WTC11 (cell line): ENCODE measurements at regions not wholly inside any gene's neighbourhood (a gene's known extent, or its start where the extent isn't known, plus 50 kb on each side); places are given as distances from the start of the nearest gene placed in this dataset.

Experiments used
- ATAC-seq: fragments of 200-7000 bp; cut with Tn5 transposase; 2 replicates; pipeline ENCODE4 v1.10.0; 2021; ENCODE audit warnings: mild to moderate bottlenecking, moderate library complexity
- CTCF ChIA-PET: fragments of 300-600 bp; sonication (Branson Sonifier 250); formaldehyde crosslinking; loops from one replicate; lab custom pipeline; 2021; ENCODE audit warnings: antibody characterized with exemption; lab: Charles Lee
- POLR2A ChIA-PET: fragments of 350-600 bp; sonication (Branson Sonifier 250); formaldehyde crosslinking; loops from one replicate; lab custom pipeline; 2021; ENCODE audit warnings: antibody characterized with exemption; lab: Charles Lee
- DNase-seq: peaks from one replicate; pipeline ENCODE4 v3.0.0; 2021; ENCODE audit warnings: low spot score
- H3K27ac Mint-ChIP-seq: 2 replicates; pipeline ENCODE4 v1.8.0; 2021; ENCODE audit warnings: mixed read lengths
- H3K27me3 Mint-ChIP-seq: 2 replicates; pipeline ENCODE4 v1.8.0; 2021; ENCODE audit warnings: low read depth, mild to moderate bottlenecking, moderate library complexity, mixed read lengths
- H3K36me3 Mint-ChIP-seq: 2 replicates; pipeline ENCODE4 v1.8.0; 2021; ENCODE audit warnings: mixed read lengths
- H3K4me1 Mint-ChIP-seq: 2 replicates; pipeline ENCODE4 v1.8.0; 2022; ENCODE audit warnings: mixed read lengths
- H3K4me3 Mint-ChIP-seq: 2 replicates; pipeline ENCODE4 v1.8.0; 2021; ENCODE audit warnings: mild to moderate bottlenecking, moderate library complexity, mixed read lengths
- H3K9me3 Mint-ChIP-seq: 2 replicates; pipeline ENCODE4 v1.8.0; 2021; ENCODE audit warnings: mixed read lengths
- ETV6 ChIP-seq: sonication (generic); formaldehyde crosslinking; IDR thresholded peaks from 2 replicates; pipeline ENCODE4 v1.8.1; 2022; ENCODE audit warnings: mild to moderate bottlenecking, missing genetic modification reagents
- MXD4 ChIP-seq: fragments of 250-450 bp; sonication (Bioruptor Pico); IDR thresholded peaks from 2 replicates; pipeline ENCODE4 v1.8.0; 2021; ENCODE audit warnings: mild to moderate bottlenecking, moderate library complexity, borderline replicate concordance
- NFATC4 ChIP-seq: fragments of 250-450 bp; sonication (Bioruptor Pico); IDR thresholded peaks from 2 replicates; pipeline ENCODE4 v1.9.0; 2021; ENCODE audit warnings: mild to moderate bottlenecking
- NR3C1 ChIP-seq: sonication (generic); formaldehyde crosslinking; conservative IDR thresholded peaks from 2 replicates; pipeline ENCODE4 v1.8.1; 2023; ENCODE audit warnings: low read depth, mild to moderate bottlenecking, missing genetic modification reagents
- OVOL2 ChIP-seq: fragments of 250-450 bp; sonication (Bioruptor Pico); IDR thresholded peaks from 2 replicates; pipeline ENCODE4 v1.9.0; 2021; ENCODE audit warnings: mild to moderate bottlenecking, borderline replicate concordance
- RORB ChIP-seq: fragments of 250-450 bp; sonication (Bioruptor Pico); IDR thresholded peaks from 2 replicates; pipeline ENCODE4 v1.9.0; 2021; ENCODE audit warnings: mild to moderate bottlenecking
- SP1 ChIP-seq: sonication (generic); formaldehyde crosslinking; conservative IDR thresholded peaks from 2 replicates; pipeline ENCODE4 v1.8.1; 2022; ENCODE audit warnings: missing genetic modification reagents
- ZNF138 ChIP-seq: sonication (generic); formaldehyde crosslinking; conservative IDR thresholded peaks from 2 replicates; pipeline ENCODE4 v1.8.1; 2022; ENCODE audit warnings: mild to moderate bottlenecking, moderate library complexity, missing genetic modification reagents
- ZNF317 ChIP-seq: sonication (generic); formaldehyde crosslinking; IDR thresholded peaks from 2 replicates; pipeline ENCODE4 v1.8.1; 2023; ENCODE audit warnings: low read depth, mild to moderate bottlenecking, moderate library complexity, missing genetic modification reagents, borderline replicate concordance
- ZNF671 ChIP-seq: fragments of 250-450 bp; sonication (Bioruptor Pico); IDR thresholded peaks from 2 replicates; pipeline ENCODE4 v1.8.0; 2021; ENCODE audit warnings: mild to moderate bottlenecking
- TF ChIP-seq, protein P1 (sequence below): fragments of 250-450 bp; sonication (Bioruptor Pico); IDR thresholded peaks from 2 replicates; pipeline ENCODE4 v1.9.0; 2021; ENCODE audit warnings: mild to moderate bottlenecking
- TF ChIP-seq, protein P2 (sequence below): sonication (generic); formaldehyde crosslinking; IDR thresholded peaks from 2 replicates; pipeline ENCODE4 v1.8.1; 2023; ENCODE audit warnings: mild to moderate bottlenecking, missing genetic modification reagents
- TF ChIP-seq, protein P3 (sequence below): sonication (generic); formaldehyde crosslinking; IDR thresholded peaks from 2 replicates; pipeline ENCODE4 v1.8.0; 2022; ENCODE audit warnings: mild to moderate bottlenecking, missing genetic modification reagents
- TF ChIP-seq, protein P4 (sequence below): sonication (generic); formaldehyde crosslinking; IDR thresholded peaks from 2 replicates; pipeline ENCODE4 v1.8.1; 2022; ENCODE audit warnings: missing genetic modification reagents, borderline replicate concordance
- TF ChIP-seq, protein P5 (sequence below): sonication (generic); formaldehyde crosslinking; IDR thresholded peaks from 2 replicates; pipeline ENCODE4 v1.8.0; 2022; ENCODE audit warnings: mild to moderate bottlenecking, missing genetic modification reagents
- TF ChIP-seq, protein P6 (sequence below): fragments of 250-450 bp; sonication (Bioruptor Pico); IDR thresholded peaks from 2 replicates; pipeline ENCODE4 v1.8.0; 2021; ENCODE audit warnings: mild to moderate bottlenecking

DNA sequence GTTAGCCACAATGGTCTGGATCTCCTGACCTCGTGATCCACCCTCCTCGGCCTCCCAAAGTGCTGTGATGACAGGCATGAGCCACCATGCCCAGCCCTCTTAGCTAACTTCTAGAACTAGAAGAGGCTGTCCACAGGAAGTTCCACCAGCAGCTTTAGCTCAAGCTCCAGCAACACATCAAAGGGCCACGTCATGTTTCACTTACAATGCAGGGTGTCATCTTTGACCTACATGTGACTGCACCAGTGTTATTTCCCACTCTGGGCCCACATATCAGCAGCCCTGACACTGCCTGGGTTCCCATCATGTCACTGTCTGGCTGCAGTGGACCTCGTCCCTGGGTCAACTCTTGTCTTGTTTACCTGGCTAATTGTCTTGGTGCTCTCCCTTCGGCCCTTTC is 147.2 kb downstream of the GRIN2B start (continued):
- TF ChIP-seq, protein P1, sequence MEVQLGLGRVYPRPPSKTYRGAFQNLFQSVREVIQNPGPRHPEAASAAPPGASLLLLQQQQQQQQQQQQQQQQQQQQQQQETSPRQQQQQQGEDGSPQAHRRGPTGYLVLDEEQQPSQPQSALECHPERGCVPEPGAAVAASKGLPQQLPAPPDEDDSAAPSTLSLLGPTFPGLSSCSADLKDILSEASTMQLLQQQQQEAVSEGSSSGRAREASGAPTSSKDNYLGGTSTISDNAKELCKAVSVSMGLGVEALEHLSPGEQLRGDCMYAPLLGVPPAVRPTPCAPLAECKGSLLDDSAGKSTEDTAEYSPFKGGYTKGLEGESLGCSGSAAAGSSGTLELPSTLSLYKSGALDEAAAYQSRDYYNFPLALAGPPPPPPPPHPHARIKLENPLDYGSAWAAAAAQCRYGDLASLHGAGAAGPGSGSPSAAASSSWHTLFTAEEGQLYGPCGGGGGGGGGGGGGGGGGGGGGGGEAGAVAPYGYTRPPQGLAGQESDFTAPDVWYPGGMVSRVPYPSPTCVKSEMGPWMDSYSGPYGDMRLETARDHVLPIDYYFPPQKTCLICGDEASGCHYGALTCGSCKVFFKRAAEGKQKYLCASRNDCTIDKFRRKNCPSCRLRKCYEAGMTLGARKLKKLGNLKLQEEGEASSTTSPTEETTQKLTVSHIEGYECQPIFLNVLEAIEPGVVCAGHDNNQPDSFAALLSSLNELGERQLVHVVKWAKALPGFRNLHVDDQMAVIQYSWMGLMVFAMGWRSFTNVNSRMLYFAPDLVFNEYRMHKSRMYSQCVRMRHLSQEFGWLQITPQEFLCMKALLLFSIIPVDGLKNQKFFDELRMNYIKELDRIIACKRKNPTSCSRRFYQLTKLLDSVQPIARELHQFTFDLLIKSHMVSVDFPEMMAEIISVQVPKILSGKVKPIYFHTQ (CRISPR knock-in tag) = no peak
- no peak for TF ChIP-seq ZNF138 (CRISPR knock-in tag)

DNA sequence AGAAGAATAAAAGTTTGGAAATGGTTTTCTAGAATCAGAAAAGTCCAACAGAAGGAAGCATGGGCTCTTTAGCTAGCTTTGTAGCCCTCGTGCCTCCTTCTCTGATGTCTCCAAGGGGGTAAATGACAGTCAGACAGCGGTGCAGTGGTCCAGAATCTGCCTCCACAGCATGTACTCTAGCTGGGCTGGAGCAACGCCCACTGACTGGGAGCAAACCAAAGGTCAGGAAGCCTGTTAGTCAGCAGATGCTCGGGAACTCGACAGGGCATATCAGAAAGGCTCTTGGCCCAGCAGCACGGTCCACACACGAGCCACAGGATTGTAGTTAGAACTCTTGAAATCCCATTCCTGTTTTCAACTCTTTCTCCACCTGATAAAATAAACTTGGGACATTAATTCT is 164.3 kb downstream of the GRIN2B start:
- POLR2A ChIA-PET = no interaction called here
- TF ChIP-seq OVOL2 (CRISPR knock-in tag) = no peak
- no peak for TF ChIP-seq ETV6 (CRISPR knock-in tag)
- TF ChIP-seq, protein P2, sequence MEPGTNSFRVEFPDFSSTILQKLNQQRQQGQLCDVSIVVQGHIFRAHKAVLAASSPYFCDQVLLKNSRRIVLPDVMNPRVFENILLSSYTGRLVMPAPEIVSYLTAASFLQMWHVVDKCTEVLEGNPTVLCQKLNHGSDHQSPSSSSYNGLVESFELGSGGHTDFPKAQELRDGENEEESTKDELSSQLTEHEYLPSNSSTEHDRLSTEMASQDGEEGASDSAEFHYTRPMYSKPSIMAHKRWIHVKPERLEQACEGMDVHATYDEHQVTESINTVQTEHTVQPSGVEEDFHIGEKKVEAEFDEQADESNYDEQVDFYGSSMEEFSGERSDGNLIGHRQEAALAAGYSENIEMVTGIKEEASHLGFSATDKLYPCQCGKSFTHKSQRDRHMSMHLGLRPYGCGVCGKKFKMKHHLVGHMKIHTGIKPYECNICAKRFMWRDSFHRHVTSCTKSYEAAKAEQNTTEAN = no peak
- TF ChIP-seq MXD4 (CRISPR knock-in tag) = no peak
- TF ChIP-seq, protein P3, sequence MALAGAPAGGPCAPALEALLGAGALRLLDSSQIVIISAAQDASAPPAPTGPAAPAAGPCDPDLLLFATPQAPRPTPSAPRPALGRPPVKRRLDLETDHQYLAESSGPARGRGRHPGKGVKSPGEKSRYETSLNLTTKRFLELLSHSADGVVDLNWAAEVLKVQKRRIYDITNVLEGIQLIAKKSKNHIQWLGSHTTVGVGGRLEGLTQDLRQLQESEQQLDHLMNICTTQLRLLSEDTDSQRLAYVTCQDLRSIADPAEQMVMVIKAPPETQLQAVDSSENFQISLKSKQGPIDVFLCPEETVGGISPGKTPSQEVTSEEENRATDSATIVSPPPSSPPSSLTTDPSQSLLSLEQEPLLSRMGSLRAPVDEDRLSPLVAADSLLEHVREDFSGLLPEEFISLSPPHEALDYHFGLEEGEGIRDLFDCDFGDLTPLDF (CRISPR knock-in tag) = no peak
- TF ChIP-seq, protein P4, sequence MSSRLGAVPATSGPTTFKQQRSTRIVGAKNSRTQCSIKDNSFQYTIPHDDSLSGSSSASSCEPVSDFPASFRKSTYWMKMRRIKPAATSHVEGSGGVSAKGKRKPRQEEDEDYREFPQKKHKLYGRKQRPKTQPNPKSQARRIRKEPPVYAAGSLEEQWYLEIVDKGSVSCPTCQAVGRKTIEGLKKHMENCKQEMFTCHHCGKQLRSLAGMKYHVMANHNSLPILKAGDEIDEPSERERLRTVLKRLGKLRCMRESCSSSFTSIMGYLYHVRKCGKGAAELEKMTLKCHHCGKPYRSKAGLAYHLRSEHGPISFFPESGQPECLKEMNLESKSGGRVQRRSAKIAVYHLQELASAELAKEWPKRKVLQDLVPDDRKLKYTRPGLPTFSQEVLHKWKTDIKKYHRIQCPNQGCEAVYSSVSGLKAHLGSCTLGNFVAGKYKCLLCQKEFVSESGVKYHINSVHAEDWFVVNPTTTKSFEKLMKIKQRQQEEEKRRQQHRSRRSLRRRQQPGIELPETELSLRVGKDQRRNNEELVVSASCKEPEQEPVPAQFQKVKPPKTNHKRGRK (CRISPR knock-in tag) = no peak
- no peak for TF ChIP-seq ZNF317 (CRISPR knock-in tag)
- TF ChIP-seq ZNF138 (CRISPR knock-in tag) = no peak
- no peak for TF ChIP-seq NFATC4 (CRISPR knock-in tag)
- no peak for TF ChIP-seq SP1 (CRISPR knock-in tag)
- TF ChIP-seq NR3C1 = no peak
- TF ChIP-seq, protein P5, sequence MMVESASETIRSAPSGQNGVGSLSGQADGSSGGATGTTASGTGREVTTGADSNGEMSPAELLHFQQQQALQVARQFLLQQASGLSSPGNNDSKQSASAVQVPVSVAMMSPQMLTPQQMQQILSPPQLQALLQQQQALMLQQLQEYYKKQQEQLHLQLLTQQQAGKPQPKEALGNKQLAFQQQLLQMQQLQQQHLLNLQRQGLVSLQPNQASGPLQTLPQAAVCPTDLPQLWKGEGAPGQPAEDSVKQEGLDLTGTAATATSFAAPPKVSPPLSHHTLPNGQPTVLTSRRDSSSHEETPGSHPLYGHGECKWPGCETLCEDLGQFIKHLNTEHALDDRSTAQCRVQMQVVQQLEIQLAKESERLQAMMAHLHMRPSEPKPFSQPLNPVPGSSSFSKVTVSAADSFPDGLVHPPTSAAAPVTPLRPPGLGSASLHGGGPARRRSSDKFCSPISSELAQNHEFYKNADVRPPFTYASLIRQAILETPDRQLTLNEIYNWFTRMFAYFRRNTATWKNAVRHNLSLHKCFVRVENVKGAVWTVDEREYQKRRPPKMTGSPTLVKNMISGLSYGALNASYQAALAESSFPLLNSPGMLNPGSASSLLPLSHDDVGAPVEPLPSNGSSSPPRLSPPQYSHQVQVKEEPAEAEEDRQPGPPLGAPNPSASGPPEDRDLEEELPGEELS (CRISPR knock-in tag) = no peak
- TF ChIP-seq ZNF671 (CRISPR knock-in tag) = no peak
- TF ChIP-seq, protein P6, sequence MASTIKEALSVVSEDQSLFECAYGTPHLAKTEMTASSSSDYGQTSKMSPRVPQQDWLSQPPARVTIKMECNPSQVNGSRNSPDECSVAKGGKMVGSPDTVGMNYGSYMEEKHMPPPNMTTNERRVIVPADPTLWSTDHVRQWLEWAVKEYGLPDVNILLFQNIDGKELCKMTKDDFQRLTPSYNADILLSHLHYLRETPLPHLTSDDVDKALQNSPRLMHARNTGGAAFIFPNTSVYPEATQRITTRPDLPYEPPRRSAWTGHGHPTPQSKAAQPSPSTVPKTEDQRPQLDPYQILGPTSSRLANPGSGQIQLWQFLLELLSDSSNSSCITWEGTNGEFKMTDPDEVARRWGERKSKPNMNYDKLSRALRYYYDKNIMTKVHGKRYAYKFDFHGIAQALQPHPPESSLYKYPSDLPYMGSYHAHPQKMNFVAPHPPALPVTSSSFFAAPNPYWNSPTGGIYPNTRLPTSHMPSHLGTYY (CRISPR knock-in tag) = no peak
- no peak for TF ChIP-seq RORB (CRISPR knock-in tag)
- ATAC-seq = no peak
- H3K9me3 Mint-ChIP-seq = no peaks in the 10 kb centered on the region
- H3K27ac Mint-ChIP-seq = no peak overlapping the region
- no peak overlapping the region for H3K4me3 Mint-ChIP-seq
- no peak for DNase-seq
- CTCF ChIA-PET = no interaction called here
- H3K4me1 Mint-ChIP-seq = peaks cover 8% of the 10 kb centered on the region
- H3K36me3 Mint-ChIP-seq = no peaks in the 10 kb centered on the region
- H3K27me3 Mint-ChIP-seq = no peaks in the 10 kb centered on the region
